K562 (cell line): ENCODE measurements at regions not wholly inside any gene's neighbourhood (a gene's known extent, or its start where the extent isn't known, plus 50 kb on each side); places are given as distances from the start of the nearest gene placed in this dataset.

Source experiments
- ATAC-seq: fragments of 200-7000 bp; cut with Tn5 transposase; 3 replicates; pipeline ENCODE4 v1.9.1; 2020; ENCODE audit warnings: moderate library complexity
- BruUV-seq: library from RNA; stranded (reverse); fragments of 400-500 nt; replicated peaks from 2 replicates; lab custom pipeline; 2021; lab: Mats Ljungman, UMichigan
- CTCF ChIA-PET: fragments of 300-600 bp; formaldehyde crosslinking; extraction: SDS; loops from one replicate; lab custom pipeline; 2021; ENCODE audit warnings: low intra/inter-chr PET ratio; lab: Yijun Ruan, JAX
- POLR2A ChIA-PET: fragments of 300-600, 350-650 bp; sonication (Branson Sonifier 250); formaldehyde crosslinking; extraction: SDS; loops from one replicate; lab custom pipeline; 2021; ENCODE audit warnings: antibody characterized with exemption, inconsistent platforms; lab: Yijun Ruan, JAX
- DNase-seq, 4 experiments: peaks; one replicate each; pipeline versions ENCODE4 v3.0.0 to v3.0.0-alpha.2; 2011 to 2018; ENCODE audit warnings: low spot score in 3 of 4, mixed read lengths in 3 of 4; ENCODE audit errors: extremely low read depth in 1 of 4
- FAIRE-seq: peaks from 2 replicates; lab custom pipeline; 2011; peaks lifted over from hg19 to GRCh38; lab: Jason Lieb, UNC
- H2AFZ ChIP-seq: 2 replicates; pipeline ENCODE4 v1.6.0; 2011; ENCODE audit warnings: low read depth, low read length, control low read depth, inconsistent platforms
- H3K27ac ChIP-seq: fragments of 200-600 bp; 3 replicates; pipeline ENCODE4 v1.8.0; 2011; ENCODE audit warnings: low read depth, mild to moderate bottlenecking, control low read depth, inconsistent platforms, low read length, moderate library complexity, mixed read lengths; ENCODE audit errors: extremely low read depth
- H3K27me3 ChIP-seq, 2 experiments: fragments of 300-600 bp in 1 of 2; 2 replicates in 1 of 2; 3 replicates in 1 of 2; pipeline versions ENCODE4 v1.6.0 to v1.8.0; 2011; ENCODE audit warnings: inconsistent platforms in 2 of 2, low read length in 2 of 2, mild to moderate bottlenecking in 1 of 2, mixed read lengths in 1 of 2, moderate library complexity in 1 of 2; ENCODE audit not compliant: control insufficient read depth in 2 of 2, insufficient read depth in 2 of 2
- H3K36me3 ChIP-seq: fragments of 300-600 bp; 3 replicates; pipeline ENCODE4 v1.8.0; 2011; ENCODE audit warnings: mild to moderate bottlenecking, low read length, inconsistent platforms; ENCODE audit not compliant: control insufficient read depth, insufficient read depth
- H3K4me1 ChIP-seq, 2 experiments: fragments of 200-600 bp in 1 of 2; replicated peaks in 1 of 2; 2 replicates in 1 of 2; 3 replicates in 1 of 2; pipeline versions ENCODE4 v1.5.1 to v1.8.0; 2011; ENCODE audit warnings: inconsistent platforms in 2 of 2, low read length in 2 of 2, mild to moderate bottlenecking in 1 of 2, mixed read lengths in 1 of 2, moderate library complexity in 1 of 2; ENCODE audit not compliant: control insufficient read depth in 2 of 2, insufficient read depth in 2 of 2
- H3K4me2 ChIP-seq: 2 replicates; pipeline ENCODE4 v1.6.1; 2011; ENCODE audit warnings: low read length, control low read depth, inconsistent platforms, mixed read lengths; ENCODE audit not compliant: insufficient read depth
- H3K4me3 ChIP-seq: fragments of 200-600 bp; sonication (generic), shearing (Covaris generic); 2 replicates; pipeline ENCODE4 v1.5.1; 2016; ENCODE audit warnings: control low read depth, inconsistent platforms
- H3K79me2 ChIP-seq: fragments of 200-600 bp; 3 replicates; pipeline ENCODE4 v1.8.0; 2011; ENCODE audit warnings: low read length, inconsistent platforms; ENCODE audit not compliant: control insufficient read depth, insufficient read depth
- H3K9ac ChIP-seq, 2 experiments: 2 replicates each; pipeline versions ENCODE4 v1.6.0 to v1.6.1; 2011; ENCODE audit warnings: low read depth in 2 of 2, low read length in 2 of 2, control low read depth in 1 of 2, inconsistent platforms in 1 of 2, mild to moderate bottlenecking in 1 of 2, mixed read lengths in 1 of 2; ENCODE audit not compliant: insufficient read depth in 1 of 2
- H3K9me1 ChIP-seq: one replicate; pipeline ENCODE4 v1.6.0; 2011; ENCODE audit warnings: inconsistent platforms, mild to moderate bottlenecking, low read length, moderate library complexity; ENCODE audit not compliant: control insufficient read depth, insufficient read depth
- H3K9me3 ChIP-seq: replicated peaks from 2 replicates; pipeline ENCODE4 v1.5.1; 2011; ENCODE audit warnings: low read depth, low read length, inconsistent platforms; ENCODE audit not compliant: control insufficient read depth, insufficient read depth
- H4K20me1 ChIP-seq: replicated peaks from 2 replicates; pipeline ENCODE4 v1.6.1; 2011; ENCODE audit warnings: low read length, inconsistent platforms, mixed read lengths; ENCODE audit not compliant: control insufficient read depth, insufficient read depth
- CBX1 ChIP-seq: sonication (generic); IDR thresholded peaks from 2 replicates; pipeline ENCODE4 v1.6.1; 2016; ENCODE audit warnings: antibody characterized with exemption, low read depth, mild to moderate bottlenecking
- CREB1 ChIP-seq, 2 experiments: sonication (generic) in 1 of 2; formaldehyde crosslinking in 1 of 2; IDR thresholded peaks; 2 replicates each; pipeline versions ENCODE4 v1.6.1 to v1.8.0; 2012 to 2022; ENCODE audit warnings: inconsistent platforms in 1 of 2, mild to moderate bottlenecking in 1 of 2, missing genetic modification reagents in 1 of 2, moderate library complexity in 1 of 2
- CTCF ChIP-seq, 3 experiments: IDR thresholded peaks in 2 of 3; conservative IDR thresholded peaks in 1 of 3; 2 replicates each; pipeline ENCODE4 v1.5.1; 2011 to 2012; ENCODE audit warnings: low read length in 3 of 3, mild to moderate bottlenecking in 3 of 3, control low read depth in 2 of 3, improper control_type of control experiment in 1 of 3, inconsistent platforms in 1 of 3, low read depth in 1 of 3, mixed read lengths in 1 of 3, moderate library complexity in 1 of 3; ENCODE audit not compliant: insufficient read depth in 2 of 3
- ETV1 ChIP-seq: fragments of 450-650 bp; conservative IDR thresholded peaks from 2 replicates; pipeline ENCODE4 v1.6.1; 2016; ENCODE audit warnings: missing genetic modification characterization, control low read depth, low read depth, missing compliant biosample characterization
- GABPA ChIP-seq: fragments of 200-800 bp; sonication (Bioruptor generic); conservative IDR thresholded peaks from 2 replicates; pipeline ENCODE4 v1.6.1; 2016; ENCODE audit warnings: low read depth, missing genetic modification characterization, missing compliant biosample characterization
- NR0B1 ChIP-seq: fragments of 450-650 bp; IDR thresholded peaks from one replicate; pipeline ENCODE4 v1.6.1; 2018; ENCODE audit warnings: mild to moderate bottlenecking, moderate library complexity; ENCODE audit not compliant: partially characterized antibody
- RBBP5 ChIP-seq: fragments of 200-600 bp; sonication (generic); IDR thresholded peaks from 2 replicates; pipeline ENCODE4 v1.6.1; 2012; ENCODE audit warnings: borderline replicate concordance, mild to moderate bottlenecking, low read length, control low read depth, inconsistent platforms; ENCODE audit not compliant: insufficient read depth, poor library complexity, severe bottlenecking
- ZNF274 ChIP-seq: IDR thresholded peaks from 2 replicates; pipeline ENCODE4 v1.6.1; 2011; ENCODE audit warnings: low read depth, mild to moderate bottlenecking, low read length, moderate library complexity, borderline replicate concordance
- WGBS: fragments of 100-300 bp; shearing (Covaris generic); methylation state at CpG from one replicate; pipeline ENCODE4 v1.1.6; 2016; ENCODE audit warnings: low coverage, mixed read lengths; ENCODE audit not compliant: insufficient coverage; ENCODE audit errors: missing lambda C conversion rate; 5-methylcytosine and 5-hydroxymethylcytosine counted together
- in situ Hi-C: fragments of 300-500 bp; cut with MboI; formaldehyde crosslinking; loops from 4 replicates; pipeline ENCODE4 v1.15.0; 2018; ENCODE audit warnings: inconsistent platforms, mixed read lengths
- intact Hi-C: fragments of 100-400 bp; cut with micrococcal nuclease; formaldehyde crosslinking; loops from 2 replicates; pipeline ENCODE4 v1.14.2; 2022

- Histone ChIP-seq H4K20me1 (no peaks in the 10 kb centered on the region), H3K27me3 (no peaks in the 10 kb centered on the region), H3K27ac (no peak overlapping the region), H3K36me3 (no peaks in the 10 kb centered on the region), H3K4me1 (no peaks in the 10 kb centered on the region), H3K4me3 (no peak overlapping the region), H2AFZ (no peak overlapping the region), H3K9ac (no peak overlapping the region), H3K4me2 (no peak overlapping the region), H3K9me3 (no peaks in the 10 kb centered on the region), H3K79me2 (no peaks in the 10 kb centered on the region), H3K9me1 (no peaks in the 10 kb centered on the region)
- ChIA-PET POLR2A (no interaction called here), CTCF (no interaction called here)
- TF ChIP-seq ZNF274 = no peak
- TF ChIP-seq NR0B1 = no peak
- WGBS = 0% methylated on average over 2 of the region's 2 CpGs
- FAIRE-seq (no peak), ATAC-seq (no peak), DNase-seq (no peak)
- no TSS peak for BruUV-seq
- in situ Hi-C loops = no loop called here
- intact Hi-C loops = no loop called here
Measured at GRCh38 chr11:115916608-115917007, 412.4 kb upstream of the CADM1 start.

- Histone ChIP-seq H3K27ac (no peak overlapping the region), H3K9me3 (no peaks in the 10 kb centered on the region), H3K4me3 (no peak overlapping the region), H3K9ac (no peak overlapping the region), H3K4me2 (no peak overlapping the region), H3K36me3 (no peaks in the 10 kb centered on the region), H3K79me2 (no peaks in the 10 kb centered on the region), H2AFZ (no peak overlapping the region), H4K20me1 (no peaks in the 10 kb centered on the region), H3K9me1 (no peaks in the 10 kb centered on the region), H3K4me1 (no peaks in the 10 kb centered on the region), H3K27me3 (no peaks in the 10 kb centered on the region)
- WGBS = 0% methylated on average over 2 of the region's 2 CpGs
- DNase-seq (no peak), FAIRE-seq (no peak), ATAC-seq (no peak)
- no TSS peak for BruUV-seq
- TF ChIP-seq RBBP5 = no peak
- TF ChIP-seq ETV1 = no peak
- TF ChIP-seq CREB1 (IDR thresholded peaks at IDR 0.05) = no peak
- no peak for TF ChIP-seq CREB1 (CRISPR knock-in tag; IDR thresholded peaks at IDR 0.05)
- TF ChIP-seq GABPA (tag) = no peak
- no peak for TF ChIP-seq CBX1
- TF ChIP-seq CTCF (IDR thresholded peaks at IDR 0.05 in 2 of 3, conservative IDR thresholded peaks at IDR 0.05 in 1 of 3; ENCODE audit: insufficient read depth in 2 of 3, low read depth in 1 of 3, low read length in 3 of 3) = 0 out of 6 replicates have a peak, but pooled peaks of 1 of the 3 experiments have one; percentile 12
- ChIA-PET CTCF (no interaction called here), POLR2A (no interaction called here)
- intact Hi-C loops = no loop called here
- in situ Hi-C loops = no loop called here
Measured at GRCh38 chr11:115912484-115912945, 408.3 kb upstream of the CADM1 start.
